ENCODE measurements at regions not wholly inside any gene's neighbourhood (a gene's known extent, or its start where the extent isn't known, plus 50 kb on each side); places are given as distances from the start of the nearest gene placed in this dataset.
A peak's percentile ranks its signal among the peaks of the same experiment; 100 is the strongest.

DNA sequence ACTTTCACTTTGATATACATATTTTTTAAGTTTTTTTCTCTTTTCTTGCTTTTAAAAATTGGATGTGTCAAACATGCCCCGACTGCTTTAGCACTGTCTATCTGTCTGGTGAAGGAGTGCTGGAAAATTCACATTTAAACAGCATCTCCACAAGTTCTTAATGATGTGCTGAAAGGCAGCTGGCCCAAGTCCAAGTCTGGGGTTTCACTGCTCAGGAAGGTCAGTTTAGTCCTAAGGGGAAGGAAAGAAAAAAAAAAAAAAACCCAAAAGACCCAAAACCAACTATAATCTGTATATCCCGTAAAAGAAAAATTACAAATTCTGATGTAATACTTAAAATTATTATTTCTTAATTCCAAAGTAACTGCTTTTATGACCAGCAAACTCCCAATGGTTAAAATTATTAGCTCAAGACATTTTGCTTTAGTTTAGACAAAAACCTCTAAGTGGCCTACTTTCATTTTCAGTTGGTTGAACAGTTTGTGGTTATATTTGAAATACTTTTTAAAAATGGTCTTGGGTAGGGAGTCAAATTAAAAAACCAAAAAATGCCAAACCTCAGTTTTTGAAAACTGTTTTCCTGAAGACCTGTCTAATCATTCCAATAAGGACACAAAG is 79.5 kb upstream of the PREP start:
- no peaks in the 10 kb centered on the region for H3K9me3 ChIP-seq (ENCODE audit: insufficient read depth, low read depth, low read length)
- H3K9ac ChIP-seq (ENCODE audit: low read length) = no peak overlapping the region
- no peak for TF ChIP-seq EZH2 (IDR thresholded peaks at IDR 0.05; ENCODE audit: insufficient read depth, low read length)
- no peak for TF ChIP-seq CTCF (IDR thresholded peaks at IDR 0.05; ENCODE audit: insufficient read depth, low read depth, low read length)
- no peak overlapping the region for H3K4me3 ChIP-seq (ENCODE audit: insufficient read depth, low read depth, low read length)
- peaks cover 10% of the 10 kb centered on the region for H3K4me1 ChIP-seq (ENCODE audit: insufficient read depth, low read length)
- H2AFZ ChIP-seq (ENCODE audit: low read depth, low read length) = no peak overlapping the region
- H3K4me3 Mint-ChIP-seq (ENCODE audit: unreplicated experiment) = no peak overlapping the region
- H3K4me1 Mint-ChIP-seq (ENCODE audit: low read depth, unreplicated experiment) = peaks cover 20% of the 10 kb centered on the region
- H3K27ac Mint-ChIP-seq (ENCODE audit: unreplicated experiment) = no peak overlapping the region
- H3K9me3 Mint-ChIP-seq (ENCODE audit: unreplicated experiment) = no peaks in the 10 kb centered on the region
- H3K36me3 Mint-ChIP-seq (ENCODE audit: low read depth, unreplicated experiment) = no peaks in the 10 kb centered on the region
- H3K27ac ChIP-seq (ENCODE audit: low read depth, low read length) = no peak overlapping the region
- H3K36me3 ChIP-seq (ENCODE audit: insufficient read depth, low read length) = no peaks in the 10 kb centered on the region
- no peaks in the 10 kb centered on the region for H3K27me3 ChIP-seq (ENCODE audit: insufficient read depth, low read length)
- H3K4me2 ChIP-seq (ENCODE audit: low read length) = no peak overlapping the region
- FAIRE-seq (no peak), DNase-seq (ENCODE audit: low read depth) (no peak)
- H3K27me3 Mint-ChIP-seq (ENCODE audit: low read depth, unreplicated experiment) = no peaks in the 10 kb centered on the region
- no peaks in the 10 kb centered on the region for H4K20me1 ChIP-seq (ENCODE audit: insufficient read depth, low read length)
- no peaks in the 10 kb centered on the region for H3K79me2 ChIP-seq (ENCODE audit: insufficient read depth, low read length)

GRCh38 chr6:105476978-105477377 is 74.1 kb upstream of the PREP start:
- no peak for FAIRE-seq
- no peak for TF ChIP-seq CTCF (IDR thresholded peaks at IDR 0.05; ENCODE audit: insufficient read depth, low read depth, low read length)
- no peak for TF ChIP-seq EZH2 (IDR thresholded peaks at IDR 0.05; ENCODE audit: insufficient read depth, low read length)
- peaks cover 2% of the 10 kb centered on the region for H3K4me1 Mint-ChIP-seq (ENCODE audit: low read depth, unreplicated experiment)

DNA sequence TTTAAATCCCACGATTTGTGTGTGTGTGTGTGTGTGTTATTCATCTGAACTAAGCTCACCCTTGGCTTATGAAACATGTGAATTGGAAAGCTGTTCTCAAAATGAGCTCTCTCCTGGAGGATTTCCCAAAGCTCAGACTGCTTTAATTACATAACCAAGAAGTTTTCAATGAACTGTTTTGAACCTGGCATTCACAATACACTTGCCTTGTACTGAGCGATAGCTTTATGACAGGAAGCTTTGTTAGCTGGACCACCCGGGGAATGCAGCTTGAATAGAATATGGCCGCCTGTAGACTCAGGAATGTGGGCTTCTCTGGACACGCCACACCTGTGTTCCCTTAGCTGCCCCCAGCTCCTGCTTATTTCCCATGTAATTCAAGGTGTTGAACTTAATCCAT is 71.4 kb upstream of the PREP start:
- peak; percentile 35 for DNase-seq (ENCODE audit: low read depth)
- no peak for FAIRE-seq

More at GRCh38 chr6:105476978-105477377, 74.1 kb upstream of the PREP start:
- H3K36me3 Mint-ChIP-seq (ENCODE audit: low read depth, unreplicated experiment) = no peaks in the 10 kb centered on the region
- Histone ChIP-seq H3K27ac (ENCODE audit: low read depth, low read length) (no peak overlapping the region), H3K9me3 (ENCODE audit: insufficient read depth, low read depth, low read length) (no peaks in the 10 kb centered on the region), H3K4me1 (ENCODE audit: insufficient read depth, low read length) (no peaks in the 10 kb centered on the region), H3K4me3 (ENCODE audit: insufficient read depth, low read depth, low read length) (no peak overlapping the region), H3K79me2 (ENCODE audit: insufficient read depth, low read length) (no peaks in the 10 kb centered on the region), H3K9ac (ENCODE audit: low read length) (no peak overlapping the region), H4K20me1 (ENCODE audit: insufficient read depth, low read length) (no peaks in the 10 kb centered on the region), H3K36me3 (ENCODE audit: insufficient read depth, low read length) (no peaks in the 10 kb centered on the region), H3K27me3 (ENCODE audit: insufficient read depth, low read length) (no peaks in the 10 kb centered on the region), H2AFZ (ENCODE audit: low read depth, low read length) (no peak overlapping the region), H3K4me2 (ENCODE audit: low read length) (no peak overlapping the region)
- H3K9me3 Mint-ChIP-seq (ENCODE audit: unreplicated experiment) = peaks cover 7% of the 10 kb centered on the region
- no peak overlapping the region for H3K4me3 Mint-ChIP-seq (ENCODE audit: unreplicated experiment)
- no peak for DNase-seq (ENCODE audit: low read depth)
- H3K27ac Mint-ChIP-seq (ENCODE audit: unreplicated experiment) = no peak overlapping the region
- H3K27me3 Mint-ChIP-seq (ENCODE audit: low read depth, unreplicated experiment) = no peaks in the 10 kb centered on the region

More for the DNA sequence above, 71.4 kb upstream of the PREP start:
- H4K20me1 ChIP-seq (ENCODE audit: insufficient read depth, low read length) = no peaks in the 10 kb centered on the region
- Mint-ChIP-seq H3K27ac (ENCODE audit: unreplicated experiment) (no peak overlapping the region), H3K36me3 (ENCODE audit: low read depth, unreplicated experiment) (no peaks in the 10 kb centered on the region), H3K9me3 (ENCODE audit: unreplicated experiment) (peaks cover 7% of the 10 kb centered on the region), H3K27me3 (ENCODE audit: low read depth, unreplicated experiment) (no peaks in the 10 kb centered on the region), H3K4me1 (ENCODE audit: low read depth, unreplicated experiment) (no peaks in the 10 kb centered on the region), H3K4me3 (ENCODE audit: unreplicated experiment) (no peak overlapping the region)
- H2AFZ ChIP-seq (ENCODE audit: low read depth, low read length) = no peak overlapping the region
- TF ChIP-seq EZH2 (IDR thresholded peaks at IDR 0.05; ENCODE audit: insufficient read depth, low read length) (no peak), CTCF (IDR thresholded peaks at IDR 0.05; ENCODE audit: insufficient read depth, low read depth, low read length) (no peak)
- H3K36me3 ChIP-seq (ENCODE audit: insufficient read depth, low read length) = no peaks in the 10 kb centered on the region
- H3K9me3 ChIP-seq (ENCODE audit: insufficient read depth, low read depth, low read length) = no peaks in the 10 kb centered on the region
- no peaks in the 10 kb centered on the region for H3K4me1 ChIP-seq (ENCODE audit: insufficient read depth, low read length)
- H3K4me2 ChIP-seq (ENCODE audit: low read length) = no peak overlapping the region
- H3K27me3 ChIP-seq (ENCODE audit: insufficient read depth, low read length) = no peaks in the 10 kb centered on the region
- no peak overlapping the region for H3K9ac ChIP-seq (ENCODE audit: low read length)
- H3K27ac ChIP-seq (ENCODE audit: low read depth, low read length) = no peak overlapping the region
- H3K79me2 ChIP-seq (ENCODE audit: insufficient read depth, low read length) = no peaks in the 10 kb centered on the region
- H3K4me3 ChIP-seq (ENCODE audit: insufficient read depth, low read depth, low read length) = no peak overlapping the region
